ENCODE measurements at regions not wholly inside any gene's neighbourhood (a gene's known extent, or its start where the extent isn't known, plus 50 kb on each side); places are given as distances from the start of the nearest gene placed in this dataset.
A peak's percentile ranks its signal among the peaks of the same experiment; 100 is the strongest.

GRCh38 chrX:147846676-147847075, 65.0 kb upstream of the FMR1 start:
- no peak for DNase-seq

- DNase-seq, result no peak
Observed at GRCh38 chrX:147847999-147848398, 63.7 kb upstream of the FMR1 start.

- no peak for DNase-seq
Observed at GRCh38 chrX:147848543-147849443, 62.9 kb upstream of the FMR1 start.

GRCh38 chrX:147850875-147851274, 60.8 kb upstream of the FMR1 start:
- peak; percentile 27 for DNase-seq

- peak; percentile 7 for DNase-seq
Observed at GRCh38 chrX:147853701-147854100, 58.0 kb upstream of the FMR1 start.

DNA sequence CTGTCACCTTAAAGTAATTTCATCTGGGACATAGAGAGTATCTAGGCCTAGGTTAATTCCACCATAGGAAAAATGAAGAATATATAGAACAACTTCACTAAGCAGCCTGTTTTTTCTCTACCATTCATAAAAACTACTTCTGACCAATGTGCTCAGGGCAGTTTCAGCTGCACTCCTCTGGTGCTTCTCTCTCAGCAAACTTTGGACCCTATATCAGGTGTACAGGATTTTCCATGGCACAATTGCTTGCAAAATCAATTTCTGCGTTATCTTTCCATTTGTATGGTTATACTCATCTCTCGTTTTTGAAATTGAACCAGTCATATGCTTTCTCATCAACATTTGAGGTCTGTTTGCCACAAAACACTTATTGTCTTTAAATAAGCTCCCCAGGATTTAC, 52.1 kb upstream of the FMR1 start:
- no peak for DNase-seq
